RWPE2 (cell line): ENCODE measurements at regions not wholly inside any gene's neighbourhood (a gene's known extent, or its start where the extent isn't known, plus 50 kb on each side); places are given as distances from the start of the nearest gene placed in this dataset.

Source experiments
- ATAC-seq: fragments of 200-7000 bp; cut with Tn5 transposase; 3 replicates; pipeline ENCODE4 v1.9.1; 2021; ENCODE audit warnings: low read depth
- DNase-seq: peaks from one replicate; pipeline ENCODE4 v3.0.0-alpha.2; 2020; ENCODE audit warnings: low spot score
- H3K27ac ChIP-seq: fragments of 450-650 bp; 2 replicates; pipeline ENCODE4 v1.5.1; 2017; ENCODE audit warnings: mild to moderate bottlenecking; ENCODE audit not compliant: poor library complexity, severe bottlenecking
- H3K27me3 ChIP-seq: fragments of 250-450 bp; sonication (Bioruptor Pico); 2 replicates; pipeline ENCODE4 v1.5.1; 2021; ENCODE audit warnings: mild to moderate bottlenecking, moderate library complexity; ENCODE audit not compliant: insufficient read depth, poor library complexity, severe bottlenecking
- H3K36me3 ChIP-seq: fragments of 250-450 bp; sonication (Bioruptor Pico); 2 replicates; pipeline ENCODE4 v1.5.1; 2020; ENCODE audit warnings: low read depth, mild to moderate bottlenecking, moderate library complexity
- H3K4me1 ChIP-seq: fragments of 250-450 bp; sonication (Bioruptor Pico); 2 replicates; pipeline ENCODE4 v1.5.1; 2021; ENCODE audit warnings: mild to moderate bottlenecking, moderate library complexity; ENCODE audit not compliant: insufficient read depth, poor library complexity, severe bottlenecking
- H3K4me3 ChIP-seq: fragments of 250-450 bp; sonication (Bioruptor Pico); 2 replicates; pipeline ENCODE4 v1.5.1; 2021; ENCODE audit warnings: mild to moderate bottlenecking, moderate library complexity; ENCODE audit not compliant: severe bottlenecking
- H3K9me3 ChIP-seq: fragments of 250-450 bp; sonication (Bioruptor Pico); 2 replicates; pipeline ENCODE4 v1.5.1; 2021; ENCODE audit warnings: mild to moderate bottlenecking, moderate library complexity; ENCODE audit not compliant: severe bottlenecking
- TF ChIP-seq, protein P1 (sequence below): fragments of 450-650 bp; IDR thresholded peaks from one replicate; pipeline ENCODE4 v1.5.1; 2017; ENCODE audit warnings: mild to moderate bottlenecking, moderate library complexity; ENCODE audit not compliant: poor library complexity, severe bottlenecking

DNA sequence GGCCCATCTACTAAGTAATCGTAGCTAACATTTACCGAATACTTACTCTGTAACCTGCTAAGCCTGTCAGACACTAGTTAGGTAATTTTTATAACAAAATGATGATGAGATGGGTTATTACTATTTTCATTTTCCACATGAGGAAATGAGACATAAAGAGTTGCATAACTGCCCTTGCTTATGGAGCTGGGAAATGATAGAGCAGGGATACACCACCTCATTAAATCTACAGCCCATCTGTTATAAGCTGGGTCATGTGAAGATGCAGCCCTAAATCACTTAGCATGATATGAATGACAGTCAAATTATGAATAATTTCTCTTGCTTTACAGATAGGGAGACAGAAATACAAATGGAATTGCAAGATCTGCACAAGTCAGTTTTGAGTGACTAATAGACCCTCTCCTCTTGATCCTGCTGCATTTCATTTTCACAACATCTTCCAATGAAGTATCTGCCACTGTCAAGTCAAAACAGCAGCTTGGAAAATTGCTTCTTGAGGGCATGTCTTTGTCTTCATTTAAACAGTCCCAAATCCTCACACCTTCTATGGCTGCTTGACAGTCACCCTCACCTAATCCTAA, 364.7 kb downstream of the PRELID2 start:
- Histone ChIP-seq H3K4me3 (no peak overlapping the region), H3K27ac (no peak overlapping the region), H3K36me3 (no peaks in the 10 kb centered on the region), H3K4me1 (no peaks in the 10 kb centered on the region), H3K9me3 (no peaks in the 10 kb centered on the region), H3K27me3 (no peaks in the 10 kb centered on the region)
- TF ChIP-seq, protein P1, sequence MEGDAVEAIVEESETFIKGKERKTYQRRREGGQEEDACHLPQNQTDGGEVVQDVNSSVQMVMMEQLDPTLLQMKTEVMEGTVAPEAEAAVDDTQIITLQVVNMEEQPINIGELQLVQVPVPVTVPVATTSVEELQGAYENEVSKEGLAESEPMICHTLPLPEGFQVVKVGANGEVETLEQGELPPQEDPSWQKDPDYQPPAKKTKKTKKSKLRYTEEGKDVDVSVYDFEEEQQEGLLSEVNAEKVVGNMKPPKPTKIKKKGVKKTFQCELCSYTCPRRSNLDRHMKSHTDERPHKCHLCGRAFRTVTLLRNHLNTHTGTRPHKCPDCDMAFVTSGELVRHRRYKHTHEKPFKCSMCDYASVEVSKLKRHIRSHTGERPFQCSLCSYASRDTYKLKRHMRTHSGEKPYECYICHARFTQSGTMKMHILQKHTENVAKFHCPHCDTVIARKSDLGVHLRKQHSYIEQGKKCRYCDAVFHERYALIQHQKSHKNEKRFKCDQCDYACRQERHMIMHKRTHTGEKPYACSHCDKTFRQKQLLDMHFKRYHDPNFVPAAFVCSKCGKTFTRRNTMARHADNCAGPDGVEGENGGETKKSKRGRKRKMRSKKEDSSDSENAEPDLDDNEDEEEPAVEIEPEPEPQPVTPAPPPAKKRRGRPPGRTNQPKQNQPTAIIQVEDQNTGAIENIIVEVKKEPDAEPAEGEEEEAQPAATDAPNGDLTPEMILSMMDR, result no peak
- no peak for ATAC-seq
- no peak for DNase-seq

DNA sequence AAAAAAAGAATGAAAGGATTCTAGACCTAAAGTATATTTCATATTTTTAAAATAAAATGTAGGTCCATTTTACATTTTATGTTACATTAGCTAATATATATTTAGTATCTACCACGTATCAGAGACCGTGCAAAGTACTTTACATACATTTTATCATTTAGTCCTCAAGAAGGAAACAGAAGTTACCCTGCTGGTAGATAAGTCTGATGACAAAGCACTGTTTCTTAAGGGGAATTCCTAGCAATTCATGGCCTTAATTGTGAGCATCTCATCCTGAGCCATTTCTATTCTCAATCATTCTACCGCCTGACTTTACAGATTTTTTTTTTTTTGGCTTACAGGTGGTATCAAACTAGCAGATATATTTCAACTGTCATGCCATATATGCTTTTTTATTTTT, 367.7 kb downstream of the PRELID2 start:
- ATAC-seq (no peak), DNase-seq (no peak)
- Histone ChIP-seq H3K27me3 (no peaks in the 10 kb centered on the region), H3K36me3 (no peaks in the 10 kb centered on the region), H3K4me1 (no peaks in the 10 kb centered on the region), H3K27ac (no peak overlapping the region), H3K4me3 (no peak overlapping the region), H3K9me3 (no peaks in the 10 kb centered on the region)
- TF ChIP-seq, protein P1, result no peak

DNA sequence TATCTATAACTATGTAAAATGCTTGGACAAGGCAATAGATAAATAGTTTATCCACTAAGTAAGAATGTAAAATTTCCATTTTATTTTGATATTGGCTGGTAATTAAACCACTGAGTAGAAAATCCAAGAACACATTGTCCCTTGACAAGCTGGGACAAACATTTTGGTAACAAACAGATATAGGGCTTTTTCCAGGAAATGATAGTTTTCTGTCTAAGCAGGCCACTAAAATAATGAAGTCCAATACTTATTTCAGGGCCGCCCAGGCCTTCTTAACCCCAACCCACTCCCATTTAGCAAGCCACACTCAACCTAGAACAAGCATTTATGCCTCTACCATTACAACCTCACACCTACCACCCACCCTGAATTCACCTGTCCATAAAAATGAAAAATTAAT, 368.6 kb downstream of the PRELID2 start:
- Histone ChIP-seq H3K27me3 (no peaks in the 10 kb centered on the region), H3K9me3 (no peaks in the 10 kb centered on the region), H3K4me3 (no peak overlapping the region), H3K36me3 (no peaks in the 10 kb centered on the region), H3K27ac (no peak overlapping the region), H3K4me1 (no peaks in the 10 kb centered on the region)
- DNase-seq, result no peak
- ATAC-seq, result no peak
- TF ChIP-seq, protein P1, result no peak

DNA sequence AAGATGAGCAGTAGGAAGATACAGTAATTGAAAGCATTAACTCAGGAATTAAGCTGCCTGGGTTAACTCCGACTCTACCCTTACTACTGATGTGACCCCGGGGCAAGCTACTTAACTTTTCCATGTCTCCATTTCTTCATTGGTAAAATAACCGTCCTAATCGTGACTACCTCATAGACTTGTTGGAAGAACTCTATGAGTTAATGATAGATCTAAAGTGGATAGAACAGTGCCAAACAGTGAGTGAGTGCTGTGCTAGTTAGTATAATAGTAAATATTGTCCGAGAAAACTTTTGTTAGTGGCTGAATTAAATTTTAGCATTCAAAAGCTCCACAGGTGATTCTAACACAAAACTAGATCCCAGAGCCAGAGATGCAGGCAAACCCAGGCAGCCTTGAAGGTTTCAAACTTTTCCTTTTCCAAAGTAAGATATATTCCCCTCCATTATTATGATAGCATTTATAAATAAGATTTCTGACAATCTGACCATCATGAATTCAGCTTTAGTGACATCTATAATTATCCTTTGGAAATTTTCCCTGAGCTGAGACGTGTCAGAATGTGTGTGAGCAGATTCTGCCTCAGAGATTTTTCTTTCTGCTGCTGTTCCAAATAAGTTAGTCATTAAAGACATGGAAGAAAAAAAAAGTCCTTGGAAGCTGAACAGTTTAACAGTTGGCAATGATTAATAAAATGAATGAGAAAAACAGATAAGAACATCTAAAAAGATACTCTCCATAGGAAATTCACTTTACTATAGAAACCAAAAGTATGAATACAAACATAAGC, 369.5 kb downstream of the PRELID2 start:
- ATAC-seq (no peak), DNase-seq (no peak)
- Histone ChIP-seq H3K4me1 (no peaks in the 10 kb centered on the region), H3K36me3 (no peaks in the 10 kb centered on the region), H3K9me3 (no peaks in the 10 kb centered on the region), H3K27me3 (no peaks in the 10 kb centered on the region), H3K27ac (no peak overlapping the region), H3K4me3 (no peak overlapping the region)
- TF ChIP-seq, protein P1, result no peak

DNA sequence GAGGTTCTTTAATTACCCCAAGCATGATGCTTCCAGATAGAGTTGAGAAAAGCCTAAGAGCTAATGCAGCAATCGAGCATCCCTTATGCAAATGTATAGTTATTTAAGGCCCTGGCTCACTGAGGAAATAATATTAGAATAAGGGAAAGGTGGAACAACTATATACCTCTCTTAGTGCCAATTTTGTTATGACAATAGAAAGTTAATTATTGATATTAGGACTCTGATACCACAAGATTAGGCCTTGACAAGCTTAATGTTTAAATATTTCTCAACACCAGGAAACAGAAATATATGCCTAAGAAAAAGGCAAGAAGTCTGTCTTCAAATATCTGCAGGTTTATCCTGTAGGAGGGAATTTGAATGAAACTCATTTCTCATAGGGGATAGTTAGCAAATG, 371.0 kb downstream of the PRELID2 start:
- H3K9me3 ChIP-seq, result no peaks in the 10 kb centered on the region
- no peak overlapping the region for H3K4me3 ChIP-seq
- no peaks in the 10 kb centered on the region for H3K4me1 ChIP-seq
- no peak for ATAC-seq
- no peaks in the 10 kb centered on the region for H3K27me3 ChIP-seq
- no peak for DNase-seq
- TF ChIP-seq, protein P1, result no peak
- H3K27ac ChIP-seq, result no peak overlapping the region
- H3K36me3 ChIP-seq, result no peaks in the 10 kb centered on the region
